HepG2 (cell line): ENCODE measurements at regions not wholly inside any gene's neighbourhood (a gene's known extent, or its start where the extent isn't known, plus 50 kb on each side); places are given as distances from the start of the nearest gene placed in this dataset.

Experiments
- E2F5 ChIP-seq: sonication (generic); formaldehyde crosslinking; conservative IDR thresholded peaks from 2 replicates; pipeline ENCODE4 v1.4.0; 2020; ENCODE audit warnings: missing genetic modification reagents
- THRA ChIP-seq: sonication (generic); formaldehyde crosslinking; IDR thresholded peaks from 2 replicates; pipeline ENCODE4 v1.4.0; 2020; ENCODE audit warnings: missing genetic modification reagents, borderline replicate concordance
- TIGD3 ChIP-seq: sonication (generic); formaldehyde crosslinking; IDR thresholded peaks from 2 replicates; pipeline ENCODE4 v1.5.1; 2020; ENCODE audit warnings: mild to moderate bottlenecking, missing genetic modification reagents, borderline replicate concordance
- TP53 ChIP-seq: sonication (generic); formaldehyde crosslinking; conservative IDR thresholded peaks from 2 replicates; pipeline ENCODE4 v1.4.0; 2020; ENCODE audit warnings: missing genetic modification reagents
- ZNF572 ChIP-seq: sonication (generic); formaldehyde crosslinking; IDR thresholded peaks from 2 replicates; pipeline ENCODE4 v1.5.1; 2020; ENCODE audit warnings: mild to moderate bottlenecking, missing genetic modification reagents
- ZNF7 ChIP-seq: IDR thresholded peaks from 2 replicates; pipeline ENCODE4 v1.6.1; 2016; ENCODE audit warnings: missing biosample characterization, missing genetic modification reagents
- ZNF768 ChIP-seq: sonication (generic); formaldehyde crosslinking; IDR thresholded peaks from 2 replicates; pipeline ENCODE4 v1.4.0; 2020; ENCODE audit warnings: missing genetic modification reagents
- ZNF772 ChIP-seq: sonication (generic); formaldehyde crosslinking; IDR thresholded peaks from 2 replicates; pipeline ENCODE4 v1.5.0; 2020; ENCODE audit warnings: mild to moderate bottlenecking, missing genetic modification reagents
- TF ChIP-seq, protein P1 (sequence below): sonication (generic); formaldehyde crosslinking; IDR thresholded peaks from 2 replicates; pipeline ENCODE4 v1.5.0; 2020; ENCODE audit warnings: mild to moderate bottlenecking, missing genetic modification reagents

DNA sequence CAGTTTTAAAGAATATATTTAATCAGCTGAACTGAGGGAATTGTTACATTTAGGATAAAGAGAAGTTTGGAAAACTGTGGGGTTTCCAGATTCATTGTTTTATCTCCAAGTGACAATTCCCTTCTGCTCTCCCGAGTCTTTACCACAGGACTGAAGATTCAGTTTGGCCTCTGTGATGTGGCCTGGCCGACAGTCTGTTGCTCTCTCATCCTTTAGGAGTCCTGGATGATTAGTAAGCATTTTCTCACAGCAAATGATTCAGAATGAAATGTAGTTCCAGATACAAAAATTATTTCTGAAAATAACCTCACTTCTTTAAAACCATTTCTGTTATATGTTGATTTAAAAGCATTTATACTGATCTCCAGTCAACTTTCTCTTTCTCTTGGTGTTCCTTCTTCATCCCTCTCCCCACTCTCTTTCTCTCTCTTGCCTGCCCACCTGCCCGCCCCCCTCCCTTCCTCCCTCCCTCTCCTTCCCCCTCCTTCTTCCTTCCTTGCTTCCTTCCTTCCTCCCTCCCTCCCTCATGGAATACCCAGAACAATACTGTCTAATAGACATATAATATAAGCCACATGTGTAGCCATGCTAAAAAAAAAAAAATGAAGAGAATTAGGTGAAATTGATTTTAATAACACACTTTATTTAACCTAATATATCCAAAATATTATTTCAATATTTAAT, 254.9 kb downstream of the PRL start (continued):
- TF ChIP-seq, protein P1, sequence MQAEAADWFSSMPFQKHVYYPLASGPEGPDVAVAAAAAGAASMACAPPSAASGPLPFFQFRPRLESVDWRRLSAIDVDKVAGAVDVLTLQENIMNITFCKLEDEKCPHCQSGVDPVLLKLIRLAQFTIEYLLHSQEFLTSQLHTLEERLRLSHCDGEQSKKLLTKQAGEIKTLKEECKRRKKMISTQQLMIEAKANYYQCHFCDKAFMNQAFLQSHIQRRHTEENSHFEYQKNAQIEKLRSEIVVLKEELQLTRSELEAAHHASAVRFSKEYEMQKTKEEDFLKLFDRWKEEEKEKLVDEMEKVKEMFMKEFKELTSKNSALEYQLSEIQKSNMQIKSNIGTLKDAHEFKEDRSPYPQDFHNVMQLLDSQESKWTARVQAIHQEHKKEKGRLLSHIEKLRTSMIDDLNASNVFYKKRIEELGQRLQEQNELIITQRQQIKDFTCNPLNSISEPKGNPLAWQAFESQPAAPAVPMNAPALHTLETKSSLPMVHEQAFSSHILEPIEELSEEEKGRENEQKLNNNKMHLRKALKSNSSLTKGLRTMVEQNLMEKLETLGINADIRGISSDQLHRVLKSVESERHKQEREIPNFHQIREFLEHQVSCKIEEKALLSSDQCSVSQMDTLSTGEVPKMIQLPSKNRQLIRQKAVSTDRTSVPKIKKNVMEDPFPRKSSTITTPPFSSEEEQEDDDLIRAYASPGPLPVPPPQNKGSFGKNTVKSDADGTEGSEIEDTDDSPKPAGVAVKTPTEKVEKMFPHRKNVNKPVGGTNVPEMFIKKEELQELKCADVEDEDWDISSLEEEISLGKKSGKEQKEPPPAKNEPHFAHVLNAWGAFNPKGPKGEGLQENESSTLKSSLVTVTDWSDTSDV (CRISPR knock-in tag): no peak
- TF ChIP-seq TP53 (CRISPR knock-in tag) (no peak), ZNF772 (CRISPR knock-in tag) (no peak), ZNF7 (CRISPR knock-in tag) (no peak), ZNF572 (CRISPR knock-in tag) (no peak), E2F5 (CRISPR knock-in tag) (no peak), ZNF768 (CRISPR knock-in tag) (no peak), THRA (CRISPR knock-in tag) (no peak), TIGD3 (CRISPR knock-in tag) (no peak)
- TF ChIP-seq, all 625 proteins: peak for 0
